ENCODE measurements at regions not wholly inside any gene's neighbourhood (a gene's known extent, or its start where the extent isn't known, plus 50 kb on each side); places are given as distances from the start of the nearest gene placed in this dataset.

- no peaks in the 10 kb centered on the region for H3K36me3 ChIP-seq (ENCODE audit: control insufficient read depth, insufficient read depth, low read length)
- H3K9ac ChIP-seq (ENCODE audit: low read depth, low read length): no peak overlapping the region
- H3K9me3 ChIP-seq (ENCODE audit: control insufficient read depth, insufficient read depth, low read length): no peaks in the 10 kb centered on the region
- H3K27me3 ChIP-seq (ENCODE audit: control insufficient read depth, insufficient read depth, low read length): no peaks in the 10 kb centered on the region
- H3K27ac ChIP-seq (ENCODE audit: low read depth, low read length): no peak overlapping the region
- H3K4me1 ChIP-seq (ENCODE audit: control insufficient read depth, insufficient read depth, low read length): no peaks in the 10 kb centered on the region
- H3K4me3 ChIP-seq (ENCODE audit: low read depth, low read length): no peak overlapping the region
Measured at GRCh38 chr2:106961328-106961727, 75.4 kb upstream of the ST6GAL2 start.

- Histone ChIP-seq H3K4me3 (ENCODE audit: low read depth, low read length) (no peak overlapping the region), H3K27me3 (ENCODE audit: control insufficient read depth, insufficient read depth, low read length) (no peaks in the 10 kb centered on the region), H3K27ac (ENCODE audit: low read depth, low read length) (no peak overlapping the region), H3K9ac (ENCODE audit: low read depth, low read length) (no peak overlapping the region), H3K4me1 (ENCODE audit: control insufficient read depth, insufficient read depth, low read length) (no peaks in the 10 kb centered on the region), H3K9me3 (ENCODE audit: control insufficient read depth, insufficient read depth, low read length) (no peaks in the 10 kb centered on the region), H3K36me3 (ENCODE audit: control insufficient read depth, insufficient read depth, low read length) (no peaks in the 10 kb centered on the region)
Measured at GRCh38 chr2:106963156-106963555, 77.2 kb upstream of the ST6GAL2 start.

- H3K4me3 ChIP-seq (ENCODE audit: low read depth, low read length): no peak overlapping the region
- no peaks in the 10 kb centered on the region for H3K27me3 ChIP-seq (ENCODE audit: control insufficient read depth, insufficient read depth, low read length)
- H3K36me3 ChIP-seq (ENCODE audit: control insufficient read depth, insufficient read depth, low read length): no peaks in the 10 kb centered on the region
- H3K9me3 ChIP-seq (ENCODE audit: control insufficient read depth, insufficient read depth, low read length): no peaks in the 10 kb centered on the region
- H3K9ac ChIP-seq (ENCODE audit: low read depth, low read length): no peak overlapping the region
- no peak overlapping the region for H3K27ac ChIP-seq (ENCODE audit: low read depth, low read length)
- H3K4me1 ChIP-seq (ENCODE audit: control insufficient read depth, insufficient read depth, low read length): no peaks in the 10 kb centered on the region
Measured at GRCh38 chr2:106963893-106964292, 77.9 kb upstream of the ST6GAL2 start.

- Histone ChIP-seq H3K4me1 (ENCODE audit: control insufficient read depth, insufficient read depth, low read length) (no peaks in the 10 kb centered on the region), H3K27me3 (ENCODE audit: control insufficient read depth, insufficient read depth, low read length) (no peaks in the 10 kb centered on the region), H3K27ac (ENCODE audit: low read depth, low read length) (no peak overlapping the region), H3K36me3 (ENCODE audit: control insufficient read depth, insufficient read depth, low read length) (no peaks in the 10 kb centered on the region), H3K9ac (ENCODE audit: low read depth, low read length) (no peak overlapping the region), H3K4me3 (ENCODE audit: low read depth, low read length) (no peak overlapping the region), H3K9me3 (ENCODE audit: control insufficient read depth, insufficient read depth, low read length) (no peaks in the 10 kb centered on the region)
Measured at GRCh38 chr2:106965611-106966010, 79.6 kb upstream of the ST6GAL2 start.

GRCh38 chr2:106969777-106970176, 83.8 kb upstream of the ST6GAL2 start:
- Histone ChIP-seq H3K27me3 (ENCODE audit: control insufficient read depth, insufficient read depth, low read length) (no peaks in the 10 kb centered on the region), H3K27ac (ENCODE audit: low read depth, low read length) (no peak overlapping the region)

GRCh38 chr2:106970471-106971261, 84.7 kb upstream of the ST6GAL2 start:
- no peak overlapping the region for H3K4me3 ChIP-seq (ENCODE audit: low read depth, low read length)

More at GRCh38 chr2:106969777-106970176, 83.8 kb upstream of the ST6GAL2 start:
- Histone ChIP-seq H3K4me1 (ENCODE audit: control insufficient read depth, insufficient read depth, low read length) (no peaks in the 10 kb centered on the region), H3K9me3 (ENCODE audit: control insufficient read depth, insufficient read depth, low read length) (no peaks in the 10 kb centered on the region), H3K9ac (ENCODE audit: low read depth, low read length) (no peak overlapping the region), H3K36me3 (ENCODE audit: control insufficient read depth, insufficient read depth, low read length) (no peaks in the 10 kb centered on the region), H3K4me3 (ENCODE audit: low read depth, low read length) (no peak overlapping the region)

DNA sequence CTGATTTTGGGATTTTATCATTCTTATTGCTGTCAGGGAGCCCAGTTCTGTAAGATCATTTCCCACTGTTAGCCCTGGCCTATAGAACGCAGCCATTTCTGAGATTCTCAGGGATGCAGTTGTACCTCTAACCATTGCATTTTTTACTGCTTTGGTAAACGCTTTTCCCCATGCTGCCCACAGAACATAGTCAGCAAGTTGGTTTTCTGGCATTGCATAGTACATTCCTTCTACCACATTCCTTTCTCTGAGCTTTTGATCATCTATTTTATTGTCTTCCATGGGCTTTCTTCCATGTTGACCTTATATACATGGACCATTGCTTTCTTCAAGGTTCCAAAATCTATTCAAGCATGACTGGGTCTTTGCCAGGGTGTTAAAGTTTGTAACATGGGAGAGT, 86.8 kb upstream of the ST6GAL2 start:
- H3K36me3 ChIP-seq (ENCODE audit: control insufficient read depth, insufficient read depth, low read length): no peaks in the 10 kb centered on the region
- H3K27ac ChIP-seq (ENCODE audit: low read depth, low read length): no peak overlapping the region
- no peak overlapping the region for H3K9ac ChIP-seq (ENCODE audit: low read depth, low read length)
- H3K27me3 ChIP-seq (ENCODE audit: control insufficient read depth, insufficient read depth, low read length): no peaks in the 10 kb centered on the region
- no peak overlapping the region for H3K4me3 ChIP-seq (ENCODE audit: low read depth, low read length)
- no peaks in the 10 kb centered on the region for H3K4me1 ChIP-seq (ENCODE audit: control insufficient read depth, insufficient read depth, low read length)
- no peaks in the 10 kb centered on the region for H3K9me3 ChIP-seq (ENCODE audit: control insufficient read depth, insufficient read depth, low read length)

More at GRCh38 chr2:106970471-106971261, 84.7 kb upstream of the ST6GAL2 start:
- H3K4me1 ChIP-seq (ENCODE audit: control insufficient read depth, insufficient read depth, low read length): no peaks in the 10 kb centered on the region
- H3K36me3 ChIP-seq (ENCODE audit: control insufficient read depth, insufficient read depth, low read length): no peaks in the 10 kb centered on the region
- H3K27me3 ChIP-seq (ENCODE audit: control insufficient read depth, insufficient read depth, low read length): no peaks in the 10 kb centered on the region
- H3K9ac ChIP-seq (ENCODE audit: low read depth, low read length): no peak overlapping the region
- H3K9me3 ChIP-seq (ENCODE audit: control insufficient read depth, insufficient read depth, low read length): no peaks in the 10 kb centered on the region
- no peak overlapping the region for H3K27ac ChIP-seq (ENCODE audit: low read depth, low read length)

DNA sequence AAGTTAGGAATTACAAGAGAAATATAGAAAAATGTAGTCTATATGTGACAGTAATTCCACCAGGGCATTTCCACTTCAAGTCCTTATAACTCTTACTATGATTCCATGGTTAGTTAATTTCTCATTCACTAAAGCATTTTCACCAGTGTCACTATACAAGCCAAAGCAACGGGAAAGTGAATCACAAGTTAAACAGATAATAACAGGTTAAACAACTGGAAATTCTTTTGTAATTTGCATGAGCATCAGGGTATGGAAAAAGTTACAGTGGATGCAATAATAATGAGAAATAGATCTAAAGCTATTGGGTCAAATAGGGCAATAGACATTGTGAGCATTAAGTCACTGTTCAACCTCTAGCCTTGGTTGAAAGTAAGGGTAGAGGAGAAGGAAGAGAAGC, 88.9 kb upstream of the ST6GAL2 start:
- H3K27ac ChIP-seq (ENCODE audit: low read depth, low read length): no peak overlapping the region
- H3K4me1 ChIP-seq (ENCODE audit: control insufficient read depth, insufficient read depth, low read length): no peaks in the 10 kb centered on the region
- no peak overlapping the region for H3K9ac ChIP-seq (ENCODE audit: low read depth, low read length)
- no peaks in the 10 kb centered on the region for H3K27me3 ChIP-seq (ENCODE audit: control insufficient read depth, insufficient read depth, low read length)
- no peaks in the 10 kb centered on the region for H3K9me3 ChIP-seq (ENCODE audit: control insufficient read depth, insufficient read depth, low read length)
- H3K4me3 ChIP-seq (ENCODE audit: low read depth, low read length): no peak overlapping the region
- no peaks in the 10 kb centered on the region for H3K36me3 ChIP-seq (ENCODE audit: control insufficient read depth, insufficient read depth, low read length)

GRCh38 chr2:106975641-106976040, 89.7 kb upstream of the ST6GAL2 start:
- no peaks in the 10 kb centered on the region for H3K9me3 ChIP-seq (ENCODE audit: control insufficient read depth, insufficient read depth, low read length)
- H3K9ac ChIP-seq (ENCODE audit: low read depth, low read length): no peak overlapping the region
- no peak overlapping the region for H3K27ac ChIP-seq (ENCODE audit: low read depth, low read length)
- no peaks in the 10 kb centered on the region for H3K4me1 ChIP-seq (ENCODE audit: control insufficient read depth, insufficient read depth, low read length)
- H3K4me3 ChIP-seq (ENCODE audit: low read depth, low read length): no peak overlapping the region
- H3K27me3 ChIP-seq (ENCODE audit: control insufficient read depth, insufficient read depth, low read length): no peaks in the 10 kb centered on the region
- H3K36me3 ChIP-seq (ENCODE audit: control insufficient read depth, insufficient read depth, low read length): no peaks in the 10 kb centered on the region

GRCh38 chr2:106976548-106976947, 90.6 kb upstream of the ST6GAL2 start:
- Histone ChIP-seq H3K9ac (ENCODE audit: low read depth, low read length) (no peak overlapping the region), H3K27me3 (ENCODE audit: control insufficient read depth, insufficient read depth, low read length) (no peaks in the 10 kb centered on the region), H3K9me3 (ENCODE audit: control insufficient read depth, insufficient read depth, low read length) (no peaks in the 10 kb centered on the region), H3K27ac (ENCODE audit: low read depth, low read length) (no peak overlapping the region), H3K4me1 (ENCODE audit: control insufficient read depth, insufficient read depth, low read length) (no peaks in the 10 kb centered on the region), H3K36me3 (ENCODE audit: control insufficient read depth, insufficient read depth, low read length) (no peaks in the 10 kb centered on the region), H3K4me3 (ENCODE audit: low read depth, low read length) (no peak overlapping the region)

- no peaks in the 10 kb centered on the region for H3K36me3 ChIP-seq (ENCODE audit: control insufficient read depth, insufficient read depth, low read length)
- no peaks in the 10 kb centered on the region for H3K9me3 ChIP-seq (ENCODE audit: control insufficient read depth, insufficient read depth, low read length)
- H3K4me3 ChIP-seq (ENCODE audit: low read depth, low read length): no peak overlapping the region
- H3K27ac ChIP-seq (ENCODE audit: low read depth, low read length): no peak overlapping the region
- no peak overlapping the region for H3K9ac ChIP-seq (ENCODE audit: low read depth, low read length)
- H3K4me1 ChIP-seq (ENCODE audit: control insufficient read depth, insufficient read depth, low read length): no peaks in the 10 kb centered on the region
- H3K27me3 ChIP-seq (ENCODE audit: control insufficient read depth, insufficient read depth, low read length): no peaks in the 10 kb centered on the region
Measured at GRCh38 chr2:106977717-106978116, 91.8 kb upstream of the ST6GAL2 start.

Data from HUES48 (cell line).